ENCODE measurements at regions not wholly inside any gene's neighbourhood (a gene's known extent, or its start where the extent isn't known, plus 50 kb on each side); places are given as distances from the start of the nearest gene placed in this dataset.

GRCh38 chr6:19002976-19003560, 615.9 kb downstream of the RNF144B start:
- H4K8ac ChIP-seq (ENCODE audit: low read depth in 2 of 2, low read length in 2 of 2), result no peak overlapping the region
- ATAC-seq (ENCODE audit: low read depth) (no peak), DNase-seq (no peak)
- H3K9me3 ChIP-seq (ENCODE audit: control insufficient read depth, insufficient read depth, low read length), result peaks cover 2% of the 10 kb centered on the region; the same call in 1 of the 2 replicates
- H4K20me1 ChIP-seq (ENCODE audit: insufficient read depth, low read length), result no peaks in the 10 kb centered on the region
- in situ Hi-C loops (cut with MboI; ENCODE audit: low sequenced_read_pairs) (no loop called here), intact Hi-C loops (cut with micrococcal nuclease) (no loop called here), dilution Hi-C loops (cut with HindIII; ENCODE audit: low sequenced_read_pairs, unreplicated experiment) (no loop called here)
- H4K91ac ChIP-seq (ENCODE audit: insufficient read depth, low read depth, low read length), result no peak overlapping the region
- ChIA-PET POLR2A (ENCODE audit: unreplicated experiment) (no interaction called here), CTCF (no interaction called here)
- no peak overlapping the region for H2BK5ac ChIP-seq (ENCODE audit: low read depth, low read length, poor library complexity, severe bottlenecking)
- no peak overlapping the region for H3K56ac ChIP-seq (ENCODE audit: extremely low read depth, insufficient read depth, low read length)
- H2AK9ac ChIP-seq (replicated peaks; ENCODE audit: low read depth, low read length, poor library complexity), result no peak overlapping the region
- H2BK120ac ChIP-seq (ENCODE audit: low read depth, low read length), result no peak overlapping the region
- no CpG with 5 or more reads among the region's 1 CpG for whole genome bisulfite sequencing, 2 experiments (ENCODE audit: extremely low coverage in 2 of 2, insufficient read length in 1 of 2)
- no peak overlapping the region for H2AK5ac ChIP-seq (ENCODE audit: low read depth, low read length)
- TF ChIP-seq ELK1 (IDR thresholded peaks at IDR 0.05; ENCODE audit: borderline replicate concordance, low read depth, low read length) (no peak), MXI1 (IDR thresholded peaks at IDR 0.05; ENCODE audit: borderline replicate concordance, low read depth, low read length) (no peak), FOS (IDR thresholded peaks at IDR 0.05; ENCODE audit: low read depth, low read length) (no peak), NFE2L2 (IDR thresholded peaks at IDR 0.05; ENCODE audit: low read depth, low read length) (no peak), MAFK (IDR thresholded peaks at IDR 0.05; ENCODE audit: low read depth, low read length) (no peak), CTCF (conservative IDR thresholded peaks at IDR 0.05; ENCODE audit: low read depth, low read length) (no peak), RCOR1 (IDR thresholded peaks at IDR 0.05; ENCODE audit: insufficient replicate concordance, low read length) (no peak), USF2 (IDR thresholded peaks at IDR 0.05; ENCODE audit: low read depth, low read length) (no peak), BHLHE40 (IDR thresholded peaks at IDR 0.05; ENCODE audit: low read depth, low read length) (no peak), MAZ (IDR thresholded peaks at IDR 0.05; ENCODE audit: borderline replicate concordance, low read depth, low read length) (no peak), RAD21 (IDR thresholded peaks at IDR 0.05; ENCODE audit: low read length) (no peak), CEBPB (IDR thresholded peaks at IDR 0.05; ENCODE audit: low read depth, low read length) (no peak), CHD1 (IDR thresholded peaks at IDR 0.05; ENCODE audit: low read depth, low read length) (no peak), POLR2A (IDR thresholded peaks at IDR 0.05; ENCODE audit: low read depth, low read length) (no peak), SMC3 (IDR thresholded peaks at IDR 0.05; ENCODE audit: low read depth, low read length) (no peak)
- no peak overlapping the region for H3K27ac ChIP-seq (ENCODE audit: insufficient read depth, low read length)
- no peaks in the 10 kb centered on the region for H3K79me1 ChIP-seq (ENCODE audit: low read depth in 1 of 2, low read length in 2 of 2)
- H3K4me3 ChIP-seq (ENCODE audit: insufficient read depth, low read depth, low read length), result no peak overlapping the region
- H3K4me2 ChIP-seq (ENCODE audit: low read depth, low read length), result no peak overlapping the region
- no peak overlapping the region for H4K5ac ChIP-seq (ENCODE audit: low read depth, low read length)
- H3K4me1 ChIP-seq (ENCODE audit: control insufficient read depth, insufficient read depth, low read length), result no peaks in the 10 kb centered on the region
- H3K9me1 ChIP-seq (ENCODE audit: insufficient read depth, low read length), result no peaks in the 10 kb centered on the region
- H3K23ac ChIP-seq (ENCODE audit: low read depth, low read length), result no peak overlapping the region
- no peak overlapping the region for H2AFZ ChIP-seq (replicated peaks; ENCODE audit: low read length, poor library complexity)
- H2BK15ac ChIP-seq (ENCODE audit: low read depth, low read length), result no peak overlapping the region
- no peak overlapping the region for H3K14ac ChIP-seq (replicated peaks; ENCODE audit: low read depth, low read length)
- no peaks in the 10 kb centered on the region for H3K27me3 ChIP-seq (ENCODE audit: control insufficient read depth, insufficient read depth, low read length)
- H3K4ac ChIP-seq (ENCODE audit: low read depth, low read length), result no peak overlapping the region
- no peaks in the 10 kb centered on the region for H3K36me3 ChIP-seq (ENCODE audit: control insufficient read depth, insufficient read depth, low read length)
- no peak overlapping the region for H3K9ac ChIP-seq (ENCODE audit: low read depth, low read length)
- no peak overlapping the region for H3K18ac ChIP-seq (ENCODE audit: low read depth, low read length)
- H2BK20ac ChIP-seq (ENCODE audit: low read depth, low read length), result no peak overlapping the region
- no TSS peak for BruUV-seq (replicated peaks)

Measured in IMR-90 (cell line).